A204.1 (cell line): ENCODE measurements at regions not wholly inside any gene's neighbourhood (a gene's known extent, or its start where the extent isn't known, plus 50 kb on each side); places are given as distances from the start of the nearest gene placed in this dataset.

Experiments used
- FAIRE-seq: peaks from 2 replicates; lab custom pipeline; 2012; peaks lifted over from hg19 to GRCh38; lab: Jason Lieb, UNC

DNA sequence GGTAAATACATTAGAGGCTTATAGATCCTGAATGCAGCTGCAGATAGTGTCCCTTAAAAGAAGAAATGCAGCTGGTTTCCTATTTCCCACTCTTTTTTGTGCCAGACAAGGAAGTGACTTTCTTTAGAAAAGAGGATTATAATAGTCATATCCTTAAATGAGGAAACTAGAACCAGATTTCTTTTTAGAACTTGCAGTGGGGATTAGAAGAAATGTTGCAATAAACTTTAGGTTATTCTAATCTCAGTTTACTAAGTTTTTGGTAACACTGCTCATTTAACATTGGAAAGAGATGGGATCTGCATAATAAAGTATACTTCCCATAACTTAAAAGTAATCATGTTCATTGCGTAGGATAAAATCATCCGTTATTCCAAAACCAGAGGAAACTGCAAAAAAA lies 101.9 kb downstream of the SLIT2 start:
- no peak for FAIRE-seq

DNA sequence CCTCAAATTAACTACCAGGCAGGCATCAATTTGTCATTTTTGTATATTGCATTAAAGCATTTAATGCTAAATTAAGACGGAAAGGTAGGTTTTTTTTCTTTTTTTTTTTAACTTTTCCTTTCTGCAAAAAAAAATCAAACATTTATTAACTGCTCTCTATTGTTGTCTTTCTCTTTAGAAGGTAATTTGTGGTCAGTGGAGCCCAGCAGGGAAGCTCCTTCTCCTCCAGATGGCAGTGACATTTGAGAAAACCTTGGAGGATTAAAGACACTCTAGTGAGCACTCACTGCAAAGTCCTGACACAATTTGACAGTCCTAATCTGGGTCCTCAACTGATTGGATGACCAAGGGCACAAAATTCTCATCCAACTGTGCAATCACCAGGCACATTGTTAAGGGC lies 102.4 kb downstream of the SLIT2 start:
- FAIRE-seq: no peak

GRCh38 chr4:20356565-20356964 lies 104.9 kb downstream of the SLIT2 start:
- no peak for FAIRE-seq

GRCh38 chr4:20358110-20358509 lies 106.4 kb downstream of the SLIT2 start:
- no peak for FAIRE-seq

GRCh38 chr4:20359692-20360091 lies 108.0 kb downstream of the SLIT2 start:
- no peak for FAIRE-seq

GRCh38 chr4:20362148-20362547 lies 110.4 kb downstream of the SLIT2 start:
- FAIRE-seq: no peak

DNA sequence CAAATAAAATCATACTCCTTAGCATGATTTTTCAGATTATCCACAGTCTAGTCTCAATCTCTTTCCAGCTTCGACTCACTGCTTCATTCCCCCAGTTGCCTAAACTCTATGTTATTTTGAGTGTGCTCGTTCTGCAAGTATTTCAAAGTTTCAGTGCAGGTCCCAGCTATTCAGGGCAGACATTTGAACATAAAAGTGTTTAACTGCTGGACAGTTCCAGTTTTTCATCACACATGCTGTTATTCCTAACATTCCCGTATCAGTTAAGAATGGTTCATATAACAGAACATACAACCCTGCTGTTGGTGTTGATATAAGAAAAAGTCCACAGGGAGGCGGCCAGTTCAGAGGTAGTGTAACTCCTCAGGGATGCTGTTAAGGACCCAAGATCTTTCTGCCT lies 113.3 kb downstream of the SLIT2 start:
- no peak for FAIRE-seq

GRCh38 chr4:20367446-20367845 lies 115.7 kb downstream of the SLIT2 start:
- no peak for FAIRE-seq

DNA sequence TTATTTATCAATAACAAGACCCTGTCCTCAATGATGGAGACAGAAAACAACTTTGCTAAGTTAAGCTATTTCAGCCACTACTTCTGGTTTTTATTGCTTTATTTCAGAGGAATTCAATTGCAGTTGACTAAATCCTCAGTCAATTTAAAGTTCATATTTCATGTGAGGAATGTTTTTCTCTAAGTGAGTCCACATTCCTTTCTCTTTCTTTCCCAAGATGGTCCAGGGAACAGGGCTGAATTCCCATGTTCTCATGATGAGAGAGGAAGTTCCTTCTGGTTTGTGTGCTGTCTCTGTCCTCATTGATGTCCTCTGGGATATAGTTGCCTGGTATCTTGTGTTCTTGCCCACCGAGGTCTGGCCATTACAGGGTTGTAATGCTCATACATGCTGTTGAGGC lies 117.2 kb downstream of the SLIT2 start:
- FAIRE-seq: no peak

DNA sequence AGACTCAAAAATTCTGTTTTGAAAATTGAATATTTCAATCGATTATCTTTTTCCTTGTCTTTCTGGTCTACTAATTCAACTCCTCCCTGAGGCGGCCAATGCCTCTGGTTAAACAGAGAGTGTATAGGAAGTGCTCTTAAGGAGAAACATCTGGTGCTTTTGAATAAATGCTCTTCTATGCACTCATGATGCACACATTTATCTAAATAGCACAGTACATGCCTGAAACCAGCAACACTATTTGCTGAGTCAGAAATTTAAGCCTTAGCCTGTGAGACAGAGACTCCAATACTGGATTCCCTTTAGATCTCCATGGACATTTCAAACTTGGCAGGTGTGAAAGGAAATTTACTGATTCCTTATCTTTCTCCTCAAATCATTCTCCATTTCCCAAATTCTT lies 118.6 kb downstream of the SLIT2 start:
- no peak for FAIRE-seq

GRCh38 chr4:20376070-20376469 lies 124.4 kb downstream of the SLIT2 start:
- no peak for FAIRE-seq

DNA sequence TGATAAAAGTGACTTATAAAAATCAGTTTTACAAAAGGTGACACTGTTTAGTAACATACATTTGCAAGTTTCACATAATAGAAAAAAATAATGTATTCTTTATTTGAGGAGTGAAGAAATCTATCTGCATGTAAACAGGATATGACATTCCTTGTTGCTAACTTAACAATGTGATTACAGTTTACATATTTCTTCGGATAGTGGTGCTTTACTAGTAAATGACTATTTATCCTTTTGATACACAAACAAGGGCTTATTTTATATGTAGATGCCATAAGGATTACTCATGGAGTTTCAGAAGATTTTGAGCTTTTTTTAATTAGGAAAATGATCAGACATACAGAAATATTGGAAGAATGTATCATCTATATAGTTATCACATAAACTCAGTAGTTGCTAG lies 126.5 kb downstream of the SLIT2 start:
- no peak for FAIRE-seq

GRCh38 chr4:20381005-20381404 lies 129.3 kb downstream of the SLIT2 start:
- FAIRE-seq: no peak

- no peak for FAIRE-seq
These were observed 131.6 kb downstream of the SLIT2 start for GRCh38 chr4:20383283-20383682.

- FAIRE-seq: no peak
These were observed 132.3 kb downstream of the SLIT2 start for GRCh38 chr4:20383969-20384368.

DNA sequence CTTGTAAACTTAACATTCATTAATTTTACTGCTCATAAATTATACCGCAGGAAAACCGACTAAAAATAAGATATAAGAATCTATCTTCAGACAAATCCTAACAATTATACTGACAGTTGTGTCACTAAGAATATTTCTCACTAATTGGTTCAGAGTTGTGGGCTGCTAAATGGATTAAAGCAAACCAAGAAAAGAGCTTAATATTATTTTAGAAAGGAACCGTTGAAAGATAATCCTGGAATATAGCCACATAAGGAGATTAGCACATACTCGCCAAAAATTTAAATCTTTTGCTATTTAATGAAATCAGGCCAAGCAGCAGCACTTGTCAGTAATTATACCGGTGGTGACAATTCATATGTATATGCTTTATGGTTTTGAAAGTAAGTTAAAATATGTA lies 132.8 kb downstream of the SLIT2 start:
- FAIRE-seq: no peak

DNA sequence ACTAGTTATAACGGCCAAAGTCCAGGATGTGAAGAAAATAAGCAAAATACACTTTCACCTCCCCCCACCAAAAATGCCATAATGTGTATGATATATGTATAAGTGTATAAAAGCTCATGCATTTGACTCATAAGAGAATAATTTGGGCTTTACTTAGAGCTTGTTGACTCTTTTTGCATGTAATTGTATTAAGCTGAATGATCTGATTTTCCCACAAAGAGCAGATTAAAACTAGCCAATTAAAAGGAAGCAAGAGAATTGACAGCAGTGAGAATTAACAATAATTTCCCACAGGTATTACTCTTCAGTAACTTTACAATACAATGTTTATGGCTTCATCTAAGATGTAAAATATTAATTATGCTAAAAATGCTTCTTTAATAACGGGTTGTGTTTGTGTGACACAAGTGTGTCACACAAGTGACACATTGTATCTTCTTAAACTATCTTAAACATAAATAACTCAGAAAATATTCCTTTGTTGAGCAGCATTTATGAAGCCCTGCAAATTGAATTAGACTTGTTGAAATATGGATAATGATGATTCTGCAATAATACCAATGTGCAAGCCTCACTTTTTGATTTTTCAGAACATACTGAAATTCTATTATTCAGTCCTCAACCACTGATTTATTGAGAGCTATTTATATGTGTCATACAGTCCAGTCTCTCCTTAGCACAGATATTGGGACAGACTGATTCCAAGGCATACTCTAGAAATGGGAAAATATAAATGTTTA lies 134.5 kb downstream of the SLIT2 start:
- no peak for FAIRE-seq

DNA sequence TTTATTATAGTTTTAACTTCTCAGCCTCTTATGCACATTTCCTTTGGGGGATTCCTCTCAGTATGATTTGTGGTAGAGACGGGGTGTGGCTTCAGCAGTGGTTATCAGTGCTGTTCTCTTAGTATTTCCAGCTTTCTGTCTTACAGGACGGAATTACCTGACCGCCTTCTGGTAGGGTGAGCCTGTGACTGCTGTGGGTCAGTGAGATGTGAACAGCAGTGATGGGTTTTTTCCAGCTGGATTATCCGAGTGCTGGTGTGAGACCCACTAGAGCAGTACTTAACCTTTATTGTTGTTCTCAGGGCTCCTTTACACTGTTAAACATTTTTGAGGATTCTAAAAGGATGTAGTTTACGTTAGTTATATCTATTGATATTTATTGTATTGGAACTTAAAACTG lies 135.2 kb downstream of the SLIT2 start:
- no peak for FAIRE-seq

- no peak for FAIRE-seq
These were observed 139.5 kb downstream of the SLIT2 start for GRCh38 chr4:20391198-20391597.

- FAIRE-seq: no peak
These were observed 140.2 kb downstream of the SLIT2 start for GRCh38 chr4:20391912-20392311.

GRCh38 chr4:20393486-20394100 lies 141.9 kb downstream of the SLIT2 start:
- no peak for FAIRE-seq

DNA sequence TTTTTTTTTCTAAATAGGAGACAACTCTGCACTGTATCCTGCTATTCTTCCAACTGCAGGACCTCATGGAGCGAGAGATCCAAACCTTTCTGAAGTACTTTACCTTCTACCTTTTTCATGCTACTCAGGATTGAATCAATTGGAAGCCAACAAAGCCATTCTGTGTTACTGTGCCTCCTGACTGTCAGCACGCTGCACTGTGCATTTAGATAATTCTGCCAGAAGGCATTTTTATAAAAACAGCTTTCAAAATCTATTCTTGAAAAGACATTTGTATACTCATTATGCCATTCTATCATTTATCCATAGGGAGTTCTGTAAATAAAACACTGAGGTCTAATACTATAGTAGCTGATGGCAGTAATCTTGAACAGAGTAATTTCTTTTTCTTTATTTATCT lies 142.8 kb downstream of the SLIT2 start:
- no peak for FAIRE-seq

DNA sequence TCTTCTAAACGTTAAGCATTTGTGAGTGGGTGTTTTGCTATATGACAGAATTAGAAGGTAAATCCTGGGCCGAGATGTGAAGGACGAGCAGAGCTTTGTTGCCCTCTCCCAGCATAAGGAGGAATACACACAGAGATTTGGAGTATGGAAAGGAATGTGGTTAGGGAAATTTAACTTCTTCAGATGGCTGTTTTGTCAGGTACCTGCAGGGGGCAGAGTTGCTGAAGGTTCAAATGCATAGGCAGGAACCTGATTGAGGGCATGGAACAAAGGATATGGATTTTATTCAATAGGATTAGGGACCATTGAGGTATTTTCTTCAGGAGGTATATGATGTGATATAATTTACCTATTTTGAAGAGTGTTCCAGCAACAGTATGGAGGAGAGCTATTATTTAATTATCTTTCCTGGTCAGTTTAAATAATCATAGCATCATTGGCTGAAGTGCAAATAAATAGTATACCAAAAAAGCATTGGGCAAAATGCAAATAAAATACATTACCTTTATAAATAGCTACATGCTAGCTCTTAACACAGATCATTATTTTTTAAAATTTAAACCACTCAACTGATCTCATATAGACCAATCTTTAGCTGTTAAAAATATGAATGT lies 143.6 kb downstream of the SLIT2 start:
- no peak for FAIRE-seq

DNA sequence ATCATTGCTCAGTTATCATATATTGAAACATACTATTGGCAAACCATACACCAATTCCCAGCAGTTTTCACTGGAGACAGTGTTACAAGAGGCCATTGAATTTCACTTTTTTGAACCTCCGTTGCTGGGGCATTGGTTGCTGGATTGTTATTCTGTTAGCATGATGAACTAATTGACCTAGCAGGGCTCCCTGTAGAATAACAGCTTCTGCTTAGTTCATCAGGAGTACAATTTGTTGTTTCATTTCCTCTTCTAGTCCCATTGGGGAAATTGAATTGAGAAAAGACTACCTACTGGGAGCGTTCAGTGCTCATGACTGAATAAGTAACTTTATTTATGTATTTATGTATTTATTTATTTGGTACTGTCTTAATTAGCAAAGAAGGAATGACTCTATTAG lies 151.6 kb downstream of the SLIT2 start:
- FAIRE-seq: no peak
